Activated CD8-positive, alpha-beta T cell treated with anti-CD3 and anti-CD28 coated beads for 36 hours (primary cell): ENCODE measurements at regions not wholly inside any gene's neighbourhood (a gene's known extent, or its start where the extent isn't known, plus 50 kb on each side); places are given as distances from the start of the nearest gene placed in this dataset.
"Not testable (repeated sequence)": the region's sequence is repeated elsewhere in the genome, so short reads cannot be mapped to it uniquely, and the experiment has no call there.

ENCODE experiments used
- ATAC-seq: fragments of 200-7000 bp; cut with Tn5 transposase; one replicate; pipeline ENCODE4 v1.10.0; 2021; ENCODE audit warnings: mild to moderate bottlenecking, moderate library complexity
- CTCF ChIA-PET: fragments of 350-600 bp; sonication (Branson Sonifier 250); formaldehyde crosslinking; loops from one replicate; lab custom pipeline; 2021; ENCODE audit warnings: antibody characterized with exemption; lab: Charles Lee
- POLR2A ChIA-PET: fragments of 350-600 bp; sonication (Branson Sonifier 250); formaldehyde crosslinking; loops from one replicate; lab custom pipeline; 2021; ENCODE audit warnings: antibody characterized with exemption; lab: Charles Lee
- DNase-seq: peaks from one replicate; pipeline ENCODE4 v3.0.0-alpha.2; 2020
- H3K27ac Mint-ChIP-seq: one replicate; pipeline ENCODE4 v1.8.0; 2021; ENCODE audit warnings: mild to moderate bottlenecking, mixed read lengths
- H3K27me3 Mint-ChIP-seq: one replicate; pipeline ENCODE4 v1.8.0; 2021; ENCODE audit warnings: mixed read lengths
- H3K36me3 Mint-ChIP-seq: one replicate; pipeline ENCODE4 v1.8.0; 2021; ENCODE audit warnings: low read depth, mixed read lengths
- H3K4me1 Mint-ChIP-seq: one replicate; pipeline ENCODE4 v1.8.0; 2021; ENCODE audit warnings: low read depth, mixed read lengths
- H3K4me3 Mint-ChIP-seq: one replicate; pipeline ENCODE4 v1.8.0; 2021; ENCODE audit warnings: mild to moderate bottlenecking, moderate library complexity, mixed read lengths
- H3K9me3 Mint-ChIP-seq: one replicate; pipeline ENCODE4 v1.8.0; 2021; ENCODE audit warnings: mixed read lengths
- intact Hi-C: fragments of 100-400 bp; cut with micrococcal nuclease; formaldehyde crosslinking; loops from one replicate; pipeline ENCODE4 v1.10.0; 2022
- TF ChIP-seq, protein P1 (sequence below): fragments of 200-600 bp; IDR thresholded peaks from one replicate; pipeline ENCODE4 v1.8.0; 2022; ENCODE audit warnings: antibody characterized with exemption, mild to moderate bottlenecking

DNA sequence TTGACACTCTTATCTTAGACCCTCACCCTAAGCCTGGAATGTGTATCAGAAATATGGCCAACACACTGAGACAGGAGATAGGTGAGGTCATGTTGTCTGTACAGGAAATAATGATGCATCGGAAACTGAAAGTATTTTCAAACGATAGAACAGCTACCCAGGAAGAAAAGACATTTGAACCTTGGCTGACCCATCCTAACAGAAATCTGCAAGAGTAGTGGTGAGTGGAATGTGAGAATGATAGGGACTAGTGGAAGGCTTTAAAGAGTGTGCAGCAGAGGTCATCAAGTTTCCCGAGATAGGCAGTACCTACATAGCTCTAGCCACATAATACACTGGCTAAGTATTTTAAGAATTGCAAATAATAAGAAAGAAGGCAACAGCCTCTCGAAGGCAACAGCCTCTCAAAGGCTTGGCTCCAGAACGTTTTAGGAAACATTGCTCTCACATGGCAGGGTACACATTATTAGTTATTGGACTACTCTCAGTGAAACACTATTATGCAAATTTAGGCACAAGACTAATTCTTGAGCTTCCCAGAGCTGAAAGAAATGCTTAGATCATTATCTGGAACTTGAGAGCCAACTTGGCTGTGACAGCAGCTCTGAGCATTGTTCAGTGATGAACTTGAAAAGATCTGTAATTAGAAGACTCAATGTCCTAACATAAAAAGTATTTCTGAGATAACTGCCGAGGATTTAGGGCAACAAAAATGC, 133.1 kb upstream of the FBXL7 start:
- ATAC-seq (no peak), DNase-seq (no peak)
- Mint-ChIP-seq H3K36me3 (no peaks in the 10 kb centered on the region), H3K9me3 (peaks cover 10% of the 10 kb centered on the region), H3K4me1 (no peaks in the 10 kb centered on the region), H3K4me3 (no peak overlapping the region), H3K27ac (no peak overlapping the region), H3K27me3 (no peaks in the 10 kb centered on the region)
- TF ChIP-seq, protein P1, sequence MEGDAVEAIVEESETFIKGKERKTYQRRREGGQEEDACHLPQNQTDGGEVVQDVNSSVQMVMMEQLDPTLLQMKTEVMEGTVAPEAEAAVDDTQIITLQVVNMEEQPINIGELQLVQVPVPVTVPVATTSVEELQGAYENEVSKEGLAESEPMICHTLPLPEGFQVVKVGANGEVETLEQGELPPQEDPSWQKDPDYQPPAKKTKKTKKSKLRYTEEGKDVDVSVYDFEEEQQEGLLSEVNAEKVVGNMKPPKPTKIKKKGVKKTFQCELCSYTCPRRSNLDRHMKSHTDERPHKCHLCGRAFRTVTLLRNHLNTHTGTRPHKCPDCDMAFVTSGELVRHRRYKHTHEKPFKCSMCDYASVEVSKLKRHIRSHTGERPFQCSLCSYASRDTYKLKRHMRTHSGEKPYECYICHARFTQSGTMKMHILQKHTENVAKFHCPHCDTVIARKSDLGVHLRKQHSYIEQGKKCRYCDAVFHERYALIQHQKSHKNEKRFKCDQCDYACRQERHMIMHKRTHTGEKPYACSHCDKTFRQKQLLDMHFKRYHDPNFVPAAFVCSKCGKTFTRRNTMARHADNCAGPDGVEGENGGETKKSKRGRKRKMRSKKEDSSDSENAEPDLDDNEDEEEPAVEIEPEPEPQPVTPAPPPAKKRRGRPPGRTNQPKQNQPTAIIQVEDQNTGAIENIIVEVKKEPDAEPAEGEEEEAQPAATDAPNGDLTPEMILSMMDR: no peak
- intact Hi-C loops: no loop called here
- CTCF ChIA-PET: interaction anchor here (0.8 kb wide), 1 partner anchor 43 kb away, joined by 3 read pairs; no protein-coding TSS in a partner anchor
- POLR2A ChIA-PET: no interaction called here

DNA sequence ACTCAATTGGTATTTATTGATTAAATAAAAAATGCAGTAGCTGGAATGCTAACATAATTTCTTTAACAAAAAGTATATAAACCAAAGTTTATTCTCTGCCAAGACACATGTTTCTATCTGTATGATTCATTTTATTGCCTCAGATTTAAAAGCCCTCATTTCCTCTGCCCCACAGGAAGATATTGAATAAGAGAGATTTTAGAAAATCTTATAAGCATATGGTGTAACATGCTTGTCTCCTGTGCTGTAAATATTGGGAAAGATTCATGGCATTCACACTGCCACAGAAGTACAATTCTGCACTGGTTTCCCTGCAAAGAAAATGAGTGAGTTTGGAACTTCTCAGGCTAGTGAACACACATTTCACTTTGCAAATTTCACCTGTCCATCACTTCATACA, 134.9 kb upstream of the FBXL7 start:
- H3K36me3 Mint-ChIP-seq: no peaks in the 10 kb centered on the region
- POLR2A ChIA-PET: no interaction called here
- no peak overlapping the region for H3K4me3 Mint-ChIP-seq
- ATAC-seq (no peak), DNase-seq (no peak)
- no peaks in the 10 kb centered on the region for H3K4me1 Mint-ChIP-seq
- TF ChIP-seq, protein P1: no peak
- no peak overlapping the region for H3K27ac Mint-ChIP-seq
- intact Hi-C loops: no loop called here
- no peaks in the 10 kb centered on the region for H3K27me3 Mint-ChIP-seq
- CTCF ChIA-PET: interaction anchor here (0.9 kb wide), 1 partner anchor 10 kb away, joined by 3 read pairs; no protein-coding TSS in a partner anchor
- peaks cover 10% of the 10 kb centered on the region for H3K9me3 Mint-ChIP-seq

DNA sequence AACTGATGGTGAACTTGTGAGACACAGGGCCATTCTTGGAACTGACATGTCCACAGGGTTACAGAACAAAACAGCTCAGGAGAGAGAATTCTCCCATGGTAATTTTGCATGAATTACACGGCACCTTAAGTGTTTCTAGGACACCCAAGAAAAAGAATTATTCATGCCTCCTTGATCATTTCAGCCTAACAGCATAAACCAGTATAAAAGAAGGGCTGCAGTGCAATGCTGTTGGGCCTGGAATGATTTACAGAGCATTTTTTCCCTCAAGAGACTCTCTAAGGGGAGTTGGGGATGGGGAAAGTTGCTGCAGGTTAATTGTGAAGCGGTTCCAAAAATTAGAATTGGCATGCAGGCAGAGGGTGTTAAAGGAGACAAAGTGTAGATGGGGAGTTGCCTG, 136.4 kb upstream of the FBXL7 start:
- H3K4me1 Mint-ChIP-seq: no peaks in the 10 kb centered on the region
- CTCF ChIA-PET: no interaction called here
- ATAC-seq: no peak
- no peaks in the 10 kb centered on the region for H3K27me3 Mint-ChIP-seq
- POLR2A ChIA-PET: no interaction called here
- H3K4me3 Mint-ChIP-seq: no peak overlapping the region
- H3K27ac Mint-ChIP-seq: no peak overlapping the region
- no peaks in the 10 kb centered on the region for H3K36me3 Mint-ChIP-seq
- intact Hi-C loops: no loop called here
- no peak for DNase-seq
- H3K9me3 Mint-ChIP-seq: peaks cover 16% of the 10 kb centered on the region
- TF ChIP-seq, protein P1: no peak

DNA sequence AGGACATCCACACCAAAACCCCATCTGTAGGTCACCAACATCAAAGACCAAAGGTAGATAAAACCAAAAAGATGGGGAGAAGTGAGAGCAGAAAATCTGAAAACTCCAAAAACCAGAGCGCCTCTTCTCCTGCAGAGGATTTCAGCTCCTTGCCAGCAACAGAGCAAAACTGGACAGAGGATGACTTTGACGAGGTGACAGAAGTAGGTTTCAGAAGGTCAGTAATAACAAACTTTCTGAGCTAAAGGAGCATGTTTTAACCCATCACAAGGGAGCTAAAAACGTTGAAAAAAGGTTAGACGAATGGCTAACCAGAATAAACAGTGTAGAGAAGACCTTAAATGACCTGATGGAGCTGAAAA, 142.9 kb upstream of the FBXL7 start:
- ATAC-seq, intact Hi-C loops, CTCF ChIA-PET, H3K9me3 Mint-ChIP-seq, DNase-seq, H3K36me3 Mint-ChIP-seq, H3K4me1 Mint-ChIP-seq, H3K4me3 Mint-ChIP-seq, H3K27me3 Mint-ChIP-seq, H3K27ac Mint-ChIP-seq, POLR2A ChIA-PET: not testable (repeated sequence)

DNA sequence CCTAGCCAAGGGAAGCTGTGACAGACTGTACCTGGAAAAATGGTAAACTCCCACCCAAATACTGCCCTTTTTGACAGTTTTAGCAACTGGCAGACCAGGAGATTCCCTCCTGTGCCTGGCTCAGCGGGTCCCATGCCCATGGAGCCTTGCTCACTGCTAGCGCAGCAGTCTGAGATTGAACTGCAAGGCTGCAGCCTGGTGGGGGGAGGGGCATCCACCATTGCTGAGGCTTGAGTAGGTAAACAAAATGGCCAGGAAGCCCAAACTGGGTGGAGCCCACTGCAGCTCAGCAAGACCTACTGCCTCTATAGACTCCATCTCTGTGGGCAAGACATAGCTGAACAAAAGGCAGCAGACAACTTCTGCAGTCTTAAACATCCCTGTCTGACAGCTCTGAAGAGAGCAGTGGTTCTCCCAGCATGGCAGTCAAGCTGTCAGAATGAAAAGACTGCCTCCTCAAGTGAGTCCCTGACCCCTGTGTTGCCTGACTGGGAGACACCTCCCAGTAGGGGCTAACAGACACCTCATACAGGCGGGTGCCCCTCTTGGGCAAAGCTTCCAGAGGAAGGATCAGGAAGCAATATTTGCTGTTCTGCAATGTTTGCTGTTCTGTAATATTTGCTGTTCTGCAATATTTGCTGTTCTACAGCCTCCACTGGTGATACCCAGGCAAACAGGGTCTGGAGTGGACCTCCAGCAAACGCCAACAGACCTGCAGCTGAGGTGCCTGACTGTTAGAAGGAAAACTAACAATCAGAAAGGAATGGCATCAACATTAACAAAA, 143.5 kb upstream of the FBXL7 start:
- H3K4me1 Mint-ChIP-seq, H3K9me3 Mint-ChIP-seq, DNase-seq, H3K27ac Mint-ChIP-seq, CTCF ChIA-PET, H3K27me3 Mint-ChIP-seq, H3K36me3 Mint-ChIP-seq, H3K4me3 Mint-ChIP-seq, intact Hi-C loops, ATAC-seq, POLR2A ChIA-PET: not testable (repeated sequence)

DNA sequence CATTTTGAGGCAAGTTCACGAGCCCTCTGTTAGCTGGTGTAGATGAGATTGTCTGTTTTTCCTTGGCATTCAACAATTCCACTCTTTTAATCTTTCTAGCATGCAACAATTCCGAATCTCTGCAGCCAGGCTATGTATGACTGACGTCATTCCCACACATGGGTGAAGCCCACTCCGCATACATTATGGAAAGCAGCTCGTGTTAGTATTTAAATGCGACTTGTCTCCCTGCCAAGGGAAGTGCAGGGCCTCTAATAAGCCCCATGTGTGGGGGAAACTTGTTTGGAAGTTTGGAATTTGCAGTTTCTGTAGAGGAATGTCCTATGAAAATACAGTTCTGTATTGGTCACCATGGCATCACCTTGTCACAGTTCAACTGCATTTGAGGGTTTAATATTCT, 146.0 kb upstream of the FBXL7 start:
- Mint-ChIP-seq H3K4me1 (no peaks in the 10 kb centered on the region), H3K4me3 (no peak overlapping the region), H3K36me3 (no peaks in the 10 kb centered on the region), H3K9me3 (peaks cover 6% of the 10 kb centered on the region), H3K27ac (no peak overlapping the region), H3K27me3 (no peaks in the 10 kb centered on the region)
- intact Hi-C loops: no loop called here
- ATAC-seq (no peak), DNase-seq (no peak)
- TF ChIP-seq, protein P1: no peak
- ChIA-PET CTCF (no interaction called here), POLR2A (interaction anchor here (0.7 to 1.7 kb wide), 2 partner anchors 15 to 378 kb away, joined by 3 to 4 read pairs; no protein-coding TSS in a partner anchor)
